SU-DHL-6 (cell line): ENCODE measurements at regions not wholly inside any gene's neighbourhood (a gene's known extent, or its start where the extent isn't known, plus 50 kb on each side); places are given as distances from the start of the nearest gene placed in this dataset.

Source experiments
- CTCF ChIP-seq: fragments of 200-600 bp; sonication (generic); IDR thresholded peaks from one replicate; pipeline ENCODE4 v1.5.1; 2017; ENCODE audit warnings: antibody characterized with exemption, mild to moderate bottlenecking, low read length, moderate library complexity; ENCODE audit not compliant: insufficient read depth, poor library complexity, severe bottlenecking
- EZH2phosphoT487 ChIP-seq: fragments of 200-600 bp; sonication (generic), shearing (Covaris generic); conservative IDR thresholded peaks from 2 replicates; pipeline ENCODE4 v1.6.1; 2018; ENCODE audit warnings: mild to moderate bottlenecking, antibody characterized with exemption, low read length, moderate library complexity, mixed read lengths

- TF ChIP-seq CTCF (no peak), EZH2phosphoT487 (no peak)
Measured at GRCh38 chr10:28842321-28842720, 165.0 kb downstream of the BAMBI start.
